Prostate gland (tissue), 2 donors: ENCODE measurements at regions not wholly inside any gene's neighbourhood (a gene's known extent, or its start where the extent isn't known, plus 50 kb on each side); places are given as distances from the start of the nearest gene placed in this dataset.

Source experiments
- DNase-seq: peaks from one replicate; pipeline ENCODE4 v3.0.0-alpha.2; 2019; ENCODE audit warnings: low spot score
- H3K27ac ChIP-seq, 2 donors: fragments of 200-600 bp; sonication (generic); 2 replicates each; pipeline ENCODE4 v1.5.1; 2017 to 2019
- H3K27me3 ChIP-seq: fragments of 200-600 bp; sonication (generic); replicated peaks from 2 replicates; pipeline ENCODE4 v1.5.1; 2019; ENCODE audit not compliant: insufficient read depth
- H3K36me3 ChIP-seq, 2 donors: fragments of 200-600 bp; sonication (generic); 1 replicate in 1 of 2; 2 replicates in 1 of 2; pipeline versions ENCODE4 v1.5.1 to v1.8.1; 2017 to 2019
- H3K4me1 ChIP-seq: fragments of 200-600 bp; sonication (generic); replicated peaks from 2 replicates; pipeline ENCODE4 v1.5.1; 2019
- H3K4me3 ChIP-seq, 2 donors: fragments of 200-600 bp; sonication (generic); 2 replicates each; pipeline ENCODE4 v1.5.1; 2017 to 2019
- H3K9me3 ChIP-seq: fragments of 200-600 bp; sonication (generic); 2 replicates; pipeline ENCODE4 v1.5.1; 2017
- CTCF ChIP-seq, 4 experiments: fragments of 200-600 bp in 2 of 4; fragments of 450-650 bp in 2 of 4; sonication (generic) in 2 of 4; IDR thresholded peaks; 1 replicate in 3 of 4; 2 replicates in 1 of 4; pipeline ENCODE4 v1.5.1; 2016 to 2019; ENCODE audit warnings: antibody characterized with exemption in 4 of 4, mild to moderate bottlenecking in 2 of 4, moderate library complexity in 2 of 4
- POLR2A ChIP-seq: fragments of 450-650 bp; IDR thresholded peaks from one replicate; pipeline ENCODE4 v1.6.1; 2016; ENCODE audit warnings: antibody characterized with exemption, mild to moderate bottlenecking
- POLR2AphosphoS5 ChIP-seq: sonication (generic); formaldehyde crosslinking; IDR thresholded peaks from one replicate; pipeline ENCODE4 v1.6.1; 2017; ENCODE audit warnings: antibody characterized with exemption
- WGBS: methylation state at CpG from one replicate; pipeline ENCODE4 v1.1.5; 2018; 5-methylcytosine and 5-hydroxymethylcytosine counted together
- intact Hi-C: fragments of 100-400 bp; cut with DNase I; formaldehyde crosslinking; loops from one replicate; pipeline ENCODE4 v1.14.2; 2022

GRCh38 chr10:110437761-110438341 lies 59.9 kb upstream of the DUSP5 start:
- no peak for DNase-seq
- H3K27me3 ChIP-seq, result no peaks in the 10 kb centered on the region
- H3K36me3 ChIP-seq, result no peaks in the 10 kb centered on the region
- no peak for TF ChIP-seq POLR2A
- no peak for TF ChIP-seq POLR2AphosphoS5
- TF ChIP-seq CTCF (IDR thresholded peaks at IDR 0.05), result no peak
- H3K4me1 ChIP-seq, result no peaks in the 10 kb centered on the region
- H3K9me3 ChIP-seq, result no peaks in the 10 kb centered on the region
- H3K4me3 ChIP-seq, result no peak overlapping the region
- WGBS, result 90% methylated on average over 10 of the region's 11 CpGs
- H3K27ac ChIP-seq, result no peak overlapping the region
- intact Hi-C loops, result no loop called here

GRCh38 chr10:110442746-110443145 lies 55.0 kb upstream of the DUSP5 start:
- TF ChIP-seq CTCF (IDR thresholded peaks at IDR 0.05) (no peak), POLR2A (no peak), POLR2AphosphoS5 (no peak)
- no peak for DNase-seq
- H3K4me3 ChIP-seq, result no peak overlapping the region
- H3K9me3 ChIP-seq, result no peaks in the 10 kb centered on the region
- 93% methylated on average over 4 of the region's 4 CpGs for WGBS
- intact Hi-C loops, result no loop called here
- H3K4me1 ChIP-seq, result no peaks in the 10 kb centered on the region
- H3K36me3 ChIP-seq, result no peaks in the 10 kb centered on the region
- no peaks in the 10 kb centered on the region for H3K27me3 ChIP-seq
- H3K27ac ChIP-seq, result no peak overlapping the region

- TF ChIP-seq CTCF (IDR thresholded peaks at IDR 0.05) (no peak), POLR2A (no peak), POLR2AphosphoS5 (no peak)
- H3K36me3 ChIP-seq, result no peaks in the 10 kb centered on the region
- H3K9me3 ChIP-seq, result no peaks in the 10 kb centered on the region
- no peaks in the 10 kb centered on the region for H3K27me3 ChIP-seq
- no peak for DNase-seq
- H3K4me1 ChIP-seq, result no peaks in the 10 kb centered on the region
- 91% methylated on average over 12 of the region's 12 CpGs for WGBS
- intact Hi-C loops, result no loop called here
- H3K4me3 ChIP-seq, result no peak overlapping the region
- H3K27ac ChIP-seq, result no peak overlapping the region
Observed at GRCh38 chr10:110443239-110444003, 54.3 kb upstream of the DUSP5 start.

GRCh38 chr10:110444004-110444337 lies 53.7 kb upstream of the DUSP5 start:
- H3K27ac ChIP-seq, result no peak overlapping the region
- no peak for DNase-seq
- H3K4me3 ChIP-seq, result no peak overlapping the region
- H3K4me1 ChIP-seq, result no peaks in the 10 kb centered on the region
- intact Hi-C loops, result no loop called here
- H3K36me3 ChIP-seq, result no peaks in the 10 kb centered on the region
- H3K27me3 ChIP-seq, result no peaks in the 10 kb centered on the region
- no peak for TF ChIP-seq POLR2A
- TF ChIP-seq CTCF (IDR thresholded peaks at IDR 0.05), result no peak
- TF ChIP-seq POLR2AphosphoS5, result no peak
- no peaks in the 10 kb centered on the region for H3K9me3 ChIP-seq

GRCh38 chr10:110445871-110446270 lies 51.8 kb upstream of the DUSP5 start:
- no peaks in the 10 kb centered on the region for H3K9me3 ChIP-seq
- TF ChIP-seq POLR2AphosphoS5, result no peak
- TF ChIP-seq CTCF (IDR thresholded peaks at IDR 0.05), result no peak
- TF ChIP-seq POLR2A, result no peak
- no peak for DNase-seq
- H3K4me1 ChIP-seq, result no peaks in the 10 kb centered on the region
- H3K27ac ChIP-seq, result no peak overlapping the region
- no peaks in the 10 kb centered on the region for H3K27me3 ChIP-seq
- 91% methylated on average over 6 of the region's 6 CpGs for WGBS
- no peak overlapping the region for H3K4me3 ChIP-seq
- intact Hi-C loops, result no loop called here
- H3K36me3 ChIP-seq, result no peaks in the 10 kb centered on the region
